ENCODE measurements at regions not wholly inside any gene's neighbourhood (a gene's known extent, or its start where the extent isn't known, plus 50 kb on each side); places are given as distances from the start of the nearest gene placed in this dataset.
A peak's percentile ranks its signal among the peaks of the same experiment; 100 is the strongest.

- DNase-seq: no peak
- Mint-ChIP-seq H3K9me3 (ENCODE audit: unreplicated experiment) (no peaks in the 10 kb centered on the region), H3K27me3 (ENCODE audit: unreplicated experiment) (no peaks in the 10 kb centered on the region), H3K36me3 (ENCODE audit: unreplicated experiment) (no peaks in the 10 kb centered on the region), H3K4me1 (ENCODE audit: low read depth, unreplicated experiment) (no peaks in the 10 kb centered on the region), H3K4me3 (ENCODE audit: unreplicated experiment) (no peak overlapping the region), H3K27ac (ENCODE audit: unreplicated experiment) (no peak overlapping the region)
- no peak for TF ChIP-seq CTCF (IDR thresholded peaks at IDR 0.05; ENCODE audit: partially characterized antibody, unreplicated experiment)
These were observed 712.5 kb upstream of the NRSN1 start for GRCh38 chr6:23413327-23414050.

GRCh38 chr6:23414051-23414445, 712.0 kb upstream of the NRSN1 start:
- H3K9me3 Mint-ChIP-seq (ENCODE audit: unreplicated experiment): no peaks in the 10 kb centered on the region
- no peak overlapping the region for H3K27ac Mint-ChIP-seq (ENCODE audit: unreplicated experiment)
- no peaks in the 10 kb centered on the region for H3K4me1 Mint-ChIP-seq (ENCODE audit: low read depth, unreplicated experiment)
- no peak overlapping the region for H3K4me3 Mint-ChIP-seq (ENCODE audit: unreplicated experiment)
- no peaks in the 10 kb centered on the region for H3K27me3 Mint-ChIP-seq (ENCODE audit: unreplicated experiment)
- no peaks in the 10 kb centered on the region for H3K36me3 Mint-ChIP-seq (ENCODE audit: unreplicated experiment)
- no peak for TF ChIP-seq CTCF (IDR thresholded peaks at IDR 0.05; ENCODE audit: partially characterized antibody, unreplicated experiment)
- no peak for DNase-seq

- Mint-ChIP-seq H3K9me3 (ENCODE audit: unreplicated experiment) (no peaks in the 10 kb centered on the region), H3K4me1 (ENCODE audit: low read depth, unreplicated experiment) (no peaks in the 10 kb centered on the region), H3K4me3 (ENCODE audit: unreplicated experiment) (peak overlapping the region; percentile 16), H3K36me3 (ENCODE audit: unreplicated experiment) (no peaks in the 10 kb centered on the region), H3K27me3 (ENCODE audit: unreplicated experiment) (no peaks in the 10 kb centered on the region), H3K27ac (ENCODE audit: unreplicated experiment) (no peak overlapping the region)
- no peak for DNase-seq
- TF ChIP-seq CTCF (IDR thresholded peaks at IDR 0.05; ENCODE audit: partially characterized antibody, unreplicated experiment): no peak
These were observed 711.1 kb upstream of the NRSN1 start for GRCh38 chr6:23414922-23415321.

- Mint-ChIP-seq H3K27ac (ENCODE audit: unreplicated experiment) (no peak overlapping the region), H3K4me1 (ENCODE audit: low read depth, unreplicated experiment) (no peaks in the 10 kb centered on the region), H3K27me3 (ENCODE audit: unreplicated experiment) (no peaks in the 10 kb centered on the region), H3K9me3 (ENCODE audit: unreplicated experiment) (no peaks in the 10 kb centered on the region), H3K4me3 (ENCODE audit: unreplicated experiment) (no peak overlapping the region), H3K36me3 (ENCODE audit: unreplicated experiment) (no peaks in the 10 kb centered on the region)
- no peak for DNase-seq
- no peak for TF ChIP-seq CTCF (IDR thresholded peaks at IDR 0.05; ENCODE audit: partially characterized antibody, unreplicated experiment)
These were observed 710.1 kb upstream of the NRSN1 start for GRCh38 chr6:23415819-23416427.

- no peak for TF ChIP-seq CTCF (IDR thresholded peaks at IDR 0.05; ENCODE audit: partially characterized antibody, unreplicated experiment)
- H3K9me3 Mint-ChIP-seq (ENCODE audit: unreplicated experiment): no peaks in the 10 kb centered on the region
- H3K27ac Mint-ChIP-seq (ENCODE audit: unreplicated experiment): no peak overlapping the region
These were observed 708.9 kb upstream of the NRSN1 start for GRCh38 chr6:23417133-23417532.

More at GRCh38 chr6:23417133-23417532, 708.9 kb upstream of the NRSN1 start:
- H3K4me1 Mint-ChIP-seq (ENCODE audit: low read depth, unreplicated experiment): no peaks in the 10 kb centered on the region
- no peak overlapping the region for H3K4me3 Mint-ChIP-seq (ENCODE audit: unreplicated experiment)
- no peak for DNase-seq
- no peaks in the 10 kb centered on the region for H3K27me3 Mint-ChIP-seq (ENCODE audit: unreplicated experiment)
- no peaks in the 10 kb centered on the region for H3K36me3 Mint-ChIP-seq (ENCODE audit: unreplicated experiment)
